T-helper 17 cell (primary cell): ENCODE measurements at regions not wholly inside any gene's neighbourhood (a gene's known extent, or its start where the extent isn't known, plus 50 kb on each side); places are given as distances from the start of the nearest gene placed in this dataset.

Experiments used
- ATAC-seq: fragments of 150-1000 bp; cut with Tn5 transposase; 2 replicates; pipeline ENCODE4 v1.10.0; 2021; ENCODE audit warnings: mild to moderate bottlenecking, moderate library complexity
- DNase-seq, 3 donors: peaks; one replicate each; pipeline versions ENCODE4 v3.0.0 to v3.0.0-alpha.2; 2020 to 2021
- H3K9me3 ChIP-seq: one replicate; pipeline ENCODE4 v1.7.0; 2013; ENCODE audit warnings: low read length, mild to moderate bottlenecking; ENCODE audit not compliant: control insufficient read depth, poor library complexity, severe bottlenecking
- H3K27ac Mint-ChIP-seq: one replicate; pipeline ENCODE4 v1.8.0; 2022; ENCODE audit warnings: mild to moderate bottlenecking, moderate library complexity, mixed read lengths
- H3K27me3 Mint-ChIP-seq: one replicate; pipeline ENCODE4 v1.8.0; 2022; ENCODE audit warnings: mixed read lengths
- H3K36me3 Mint-ChIP-seq: one replicate; pipeline ENCODE4 v1.8.0; 2022; ENCODE audit warnings: low read depth, mixed read lengths
- H3K4me1 Mint-ChIP-seq: one replicate; pipeline ENCODE4 v1.8.0; 2022; ENCODE audit warnings: mild to moderate bottlenecking, mixed read lengths
- H3K4me3 Mint-ChIP-seq: one replicate; pipeline ENCODE4 v1.8.0; 2022; ENCODE audit warnings: mild to moderate bottlenecking, moderate library complexity, mixed read lengths

DNA sequence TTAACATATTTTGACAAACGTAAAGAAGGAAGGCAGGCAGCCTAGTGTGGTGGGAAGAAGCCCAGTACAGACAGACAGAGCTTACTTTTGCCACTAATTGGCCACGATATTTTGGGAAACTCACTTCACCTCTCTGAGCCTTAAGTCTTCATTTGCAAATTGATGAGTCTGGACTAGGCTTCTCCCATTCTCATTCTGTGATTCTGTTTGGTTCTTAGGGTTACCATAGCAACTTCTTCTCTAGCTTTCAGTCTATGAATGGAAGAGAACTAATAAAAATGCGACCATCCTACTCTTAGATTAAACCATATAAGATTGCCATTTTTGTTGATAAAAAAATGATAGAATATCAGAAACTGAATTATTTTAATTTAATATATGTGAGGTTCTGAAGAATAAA lies 210.5 kb downstream of the SNAPC1 start:
- no peaks in the 10 kb centered on the region for H3K4me1 Mint-ChIP-seq

DNA sequence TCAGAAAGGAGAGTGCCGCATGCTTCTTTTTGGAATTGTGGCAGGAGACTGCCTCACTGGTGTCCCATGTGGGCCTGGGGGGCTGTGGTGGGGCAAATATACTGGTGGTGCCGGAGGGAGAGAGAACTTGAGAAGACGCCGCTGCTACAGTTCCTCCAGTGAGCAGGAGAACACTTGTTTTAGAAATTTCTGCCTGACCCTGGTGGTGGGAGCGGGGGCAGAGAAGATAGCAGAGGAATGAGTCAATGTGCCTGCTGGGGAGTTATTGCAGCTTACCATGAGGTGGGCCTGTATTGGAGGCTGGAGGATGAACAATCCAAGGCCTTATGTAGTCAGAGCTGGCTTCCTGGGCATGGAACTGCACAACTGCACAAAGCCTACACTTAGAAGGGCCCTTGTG lies 211.8 kb downstream of the SNAPC1 start:
- H3K27ac Mint-ChIP-seq = no peak overlapping the region
- ATAC-seq (no peak), DNase-seq (no peak)
- H3K4me3 Mint-ChIP-seq = no peak overlapping the region
- H3K9me3 ChIP-seq = no peaks in the 10 kb centered on the region
- peaks cover 22% of the 10 kb centered on the region for H3K27me3 Mint-ChIP-seq
- H3K36me3 Mint-ChIP-seq = peaks cover 3% of the 10 kb centered on the region
- H3K4me1 Mint-ChIP-seq = no peaks in the 10 kb centered on the region

More for the DNA sequence above, 210.5 kb downstream of the SNAPC1 start:
- Mint-ChIP-seq H3K27me3 (peaks cover 26% of the 10 kb centered on the region), H3K27ac (no peak overlapping the region), H3K4me3 (no peak overlapping the region), H3K36me3 (peaks cover 6% of the 10 kb centered on the region)
- no peak for ATAC-seq
- H3K9me3 ChIP-seq = no peaks in the 10 kb centered on the region
- no peak for DNase-seq

DNA sequence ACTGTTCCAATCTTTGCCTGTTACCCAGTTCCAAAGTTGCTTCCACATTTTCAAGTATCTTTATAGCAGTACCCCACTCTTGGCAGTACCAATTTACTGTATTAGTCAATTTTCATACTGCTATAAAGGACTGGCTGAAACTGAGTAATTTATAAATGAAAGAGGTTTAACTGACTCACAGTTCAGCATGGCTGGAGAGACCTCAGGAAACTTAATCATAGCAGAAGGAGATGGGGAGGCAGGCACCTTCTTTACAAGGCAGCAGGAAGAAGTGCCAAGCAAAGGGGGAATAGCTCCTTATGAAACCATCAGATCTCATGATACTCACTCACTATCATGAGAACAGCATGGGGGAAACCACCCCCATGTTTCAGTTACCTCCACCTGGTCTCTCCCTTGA lies 215.0 kb downstream of the SNAPC1 start:
- DNase-seq (no peak), ATAC-seq (no peak)
- H3K27ac Mint-ChIP-seq = no peak overlapping the region
- no peaks in the 10 kb centered on the region for H3K9me3 ChIP-seq
- H3K36me3 Mint-ChIP-seq = peaks cover 3% of the 10 kb centered on the region
- no peak overlapping the region for H3K4me3 Mint-ChIP-seq
- peaks cover 25% of the 10 kb centered on the region for H3K27me3 Mint-ChIP-seq
- no peaks in the 10 kb centered on the region for H3K4me1 Mint-ChIP-seq

DNA sequence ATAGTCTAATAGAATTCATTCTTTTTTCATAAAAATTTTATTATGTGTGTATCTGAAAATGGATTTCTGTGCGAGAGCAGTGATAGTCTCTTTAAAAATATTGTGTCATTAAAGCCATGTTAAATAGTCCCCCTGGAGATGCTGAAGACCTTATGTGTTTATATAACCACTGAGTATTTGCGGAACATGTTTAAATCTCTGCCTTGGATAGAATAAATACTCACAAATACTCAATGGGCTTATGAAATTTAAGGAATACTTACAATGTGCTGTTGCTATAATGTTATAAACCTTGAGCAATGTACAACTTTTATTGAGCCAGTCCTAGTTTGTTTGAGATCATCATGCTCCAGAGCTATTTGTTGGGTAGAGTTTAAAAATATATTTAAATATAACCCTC lies 226.0 kb downstream of the SNAPC1 start:
- no peak for DNase-seq
- H3K36me3 Mint-ChIP-seq = no peaks in the 10 kb centered on the region
- no peaks in the 10 kb centered on the region for H3K9me3 ChIP-seq
- no peak for ATAC-seq
- H3K4me1 Mint-ChIP-seq = no peaks in the 10 kb centered on the region
- no peak overlapping the region for H3K4me3 Mint-ChIP-seq
- H3K27ac Mint-ChIP-seq = no peak overlapping the region
- H3K27me3 Mint-ChIP-seq = peaks cover 16% of the 10 kb centered on the region

DNA sequence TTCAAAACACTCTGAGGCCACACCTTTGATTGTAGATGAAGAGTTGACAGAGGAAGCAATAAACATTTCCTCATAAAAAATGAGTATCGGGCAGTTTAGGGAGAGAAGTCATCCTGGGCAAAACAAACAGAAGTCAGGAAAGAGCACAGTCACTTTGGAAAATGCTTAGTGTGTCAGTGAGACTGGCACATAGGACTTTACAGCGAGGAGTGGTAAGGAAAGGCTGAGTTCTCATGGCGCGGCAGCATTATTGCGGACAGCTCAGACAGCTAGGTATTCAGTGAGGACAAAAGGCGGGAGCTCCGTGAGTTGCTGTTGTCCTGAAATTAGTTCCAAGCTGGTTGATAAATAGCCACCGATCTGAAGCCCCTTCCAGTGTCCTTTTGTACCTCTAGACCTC lies 229.9 kb downstream of the SNAPC1 start:
- ATAC-seq = no peak
- no peaks in the 10 kb centered on the region for H3K9me3 ChIP-seq
- no peak overlapping the region for H3K27ac Mint-ChIP-seq

DNA sequence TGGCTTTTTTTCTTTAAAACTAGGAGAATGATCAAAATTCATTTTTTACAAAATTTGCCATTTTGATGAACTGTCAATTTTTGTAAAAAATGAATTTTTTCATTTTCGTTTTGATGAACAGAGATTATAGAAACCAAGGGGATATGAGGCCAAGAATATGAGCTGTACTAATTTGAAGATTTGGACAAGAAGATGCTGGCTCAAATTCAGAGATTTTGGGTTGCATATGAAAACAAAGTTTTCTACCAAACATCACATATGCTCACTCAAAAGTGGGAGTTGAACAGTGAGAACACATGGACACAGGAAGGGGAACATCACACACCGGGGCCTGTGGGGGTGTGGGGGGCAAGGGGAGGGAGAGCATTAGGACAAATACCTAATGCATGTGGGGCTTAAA lies 230.7 kb downstream of the SNAPC1 start:
- Mint-ChIP-seq H3K4me1 (no peaks in the 10 kb centered on the region), H3K36me3 (peaks cover 3% of the 10 kb centered on the region), H3K27me3 (peaks cover 20% of the 10 kb centered on the region), H3K4me3 (no peak overlapping the region), H3K27ac (no peak overlapping the region)
- no peaks in the 10 kb centered on the region for H3K9me3 ChIP-seq
- DNase-seq (no peak), ATAC-seq (no peak)

More for the DNA sequence above, 229.9 kb downstream of the SNAPC1 start:
- H3K4me3 Mint-ChIP-seq = no peak overlapping the region
- no peak for DNase-seq
- H3K27me3 Mint-ChIP-seq = peaks cover 24% of the 10 kb centered on the region
- H3K36me3 Mint-ChIP-seq = peaks cover 3% of the 10 kb centered on the region
- no peaks in the 10 kb centered on the region for H3K4me1 Mint-ChIP-seq

DNA sequence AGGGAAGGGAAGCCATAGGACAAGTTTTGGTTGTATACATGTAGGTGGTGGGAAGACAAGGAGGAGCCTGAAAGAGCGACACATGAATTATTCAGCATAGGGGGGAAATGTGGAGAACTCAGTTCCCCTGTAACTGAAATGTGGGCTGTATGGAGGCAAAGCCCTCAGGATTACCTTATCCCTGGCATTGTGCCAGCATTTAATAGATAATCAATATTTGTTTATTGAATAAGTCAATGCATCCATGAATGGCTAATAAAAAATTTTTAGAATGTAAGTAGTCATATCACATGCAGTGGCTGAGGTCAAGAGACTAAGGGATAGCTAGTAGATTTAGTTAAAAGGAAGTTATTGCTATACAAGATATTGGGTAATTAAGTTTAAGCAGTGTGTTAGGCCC lies 232.4 kb downstream of the SNAPC1 start:
- peaks cover 20% of the 10 kb centered on the region for H3K27me3 Mint-ChIP-seq
- peaks cover 3% of the 10 kb centered on the region for H3K36me3 Mint-ChIP-seq
- no peak overlapping the region for H3K4me3 Mint-ChIP-seq
- no peaks in the 10 kb centered on the region for H3K9me3 ChIP-seq
- no peak for DNase-seq
- no peak for ATAC-seq
- no peak overlapping the region for H3K27ac Mint-ChIP-seq
- H3K4me1 Mint-ChIP-seq = no peaks in the 10 kb centered on the region

DNA sequence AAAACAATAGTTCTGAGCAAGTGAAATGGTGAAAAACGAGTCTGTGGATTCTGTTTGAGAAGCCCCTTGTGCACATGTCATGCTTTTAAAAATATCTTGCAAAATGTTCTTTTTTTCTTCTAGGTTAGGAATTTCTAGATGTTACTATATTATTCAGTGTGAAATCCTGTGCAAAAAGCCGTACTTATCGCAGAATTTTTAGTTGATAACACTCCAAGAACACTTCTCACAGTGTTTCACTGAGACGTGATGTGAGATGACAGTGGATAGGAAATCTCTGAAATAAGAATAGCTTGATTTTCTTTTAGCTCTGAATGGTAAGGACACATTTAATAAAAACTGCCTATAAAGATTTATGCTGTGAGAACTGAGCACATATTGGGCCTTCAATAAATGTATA lies 234.5 kb downstream of the SNAPC1 start:
- H3K4me1 Mint-ChIP-seq = no peaks in the 10 kb centered on the region
- DNase-seq (no peak), ATAC-seq (no peak)
- peaks cover 22% of the 10 kb centered on the region for H3K27me3 Mint-ChIP-seq
- no peak overlapping the region for H3K27ac Mint-ChIP-seq
- H3K4me3 Mint-ChIP-seq = no peak overlapping the region
- H3K36me3 Mint-ChIP-seq = peaks cover 3% of the 10 kb centered on the region
- no peaks in the 10 kb centered on the region for H3K9me3 ChIP-seq

DNA sequence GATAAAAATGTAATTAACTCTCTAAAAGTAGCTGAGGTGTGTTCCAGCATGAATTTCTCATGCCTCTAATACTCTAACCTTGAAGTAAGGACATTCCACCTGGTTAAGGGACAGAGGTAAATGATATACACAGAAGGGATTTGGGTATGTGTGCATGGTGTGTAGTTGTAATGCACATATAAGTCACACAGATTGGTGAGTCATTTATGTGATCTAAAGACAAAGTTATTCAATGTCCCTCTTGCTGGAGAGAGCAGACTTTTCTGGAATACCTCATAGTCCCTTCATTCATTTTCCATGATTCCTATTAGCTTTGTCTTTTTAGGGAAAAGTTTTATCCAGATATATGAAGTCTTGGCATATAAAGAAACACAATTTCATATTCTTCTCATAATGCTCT lies 234.9 kb downstream of the SNAPC1 start:
- peaks cover 18% of the 10 kb centered on the region for H3K27me3 Mint-ChIP-seq
- DNase-seq (no peak), ATAC-seq (no peak)
- H3K36me3 Mint-ChIP-seq = peaks cover 3% of the 10 kb centered on the region
- H3K4me1 Mint-ChIP-seq = no peaks in the 10 kb centered on the region
- H3K4me3 Mint-ChIP-seq = no peak overlapping the region
- no peaks in the 10 kb centered on the region for H3K9me3 ChIP-seq
- H3K27ac Mint-ChIP-seq = no peak overlapping the region

DNA sequence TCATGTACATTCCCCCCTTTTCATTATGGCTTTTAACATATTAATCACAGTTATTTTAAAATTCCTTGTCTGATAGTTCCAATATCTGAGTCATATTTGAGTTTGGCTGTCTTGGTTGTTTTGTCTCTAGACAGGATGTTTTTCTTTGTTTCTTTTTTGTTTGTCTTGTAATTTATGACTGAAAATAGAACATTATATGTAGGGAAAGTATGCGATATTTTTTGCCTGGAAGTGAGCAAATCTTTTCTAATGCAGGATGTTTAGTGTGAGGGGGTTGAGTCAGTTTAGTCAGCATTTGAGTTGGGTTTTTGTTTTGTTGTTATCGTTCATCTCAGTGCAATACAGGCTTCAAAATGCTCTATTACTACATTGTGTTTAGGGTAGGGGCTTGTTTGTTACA lies 239.7 kb downstream of the SNAPC1 start:
- ATAC-seq (no peak), DNase-seq (no peak)
- H3K27ac Mint-ChIP-seq = no peak overlapping the region
- H3K9me3 ChIP-seq = no peaks in the 10 kb centered on the region
- H3K27me3 Mint-ChIP-seq = peaks cover 23% of the 10 kb centered on the region
- H3K4me3 Mint-ChIP-seq = no peak overlapping the region
- H3K4me1 Mint-ChIP-seq = no peaks in the 10 kb centered on the region
- no peaks in the 10 kb centered on the region for H3K36me3 Mint-ChIP-seq

DNA sequence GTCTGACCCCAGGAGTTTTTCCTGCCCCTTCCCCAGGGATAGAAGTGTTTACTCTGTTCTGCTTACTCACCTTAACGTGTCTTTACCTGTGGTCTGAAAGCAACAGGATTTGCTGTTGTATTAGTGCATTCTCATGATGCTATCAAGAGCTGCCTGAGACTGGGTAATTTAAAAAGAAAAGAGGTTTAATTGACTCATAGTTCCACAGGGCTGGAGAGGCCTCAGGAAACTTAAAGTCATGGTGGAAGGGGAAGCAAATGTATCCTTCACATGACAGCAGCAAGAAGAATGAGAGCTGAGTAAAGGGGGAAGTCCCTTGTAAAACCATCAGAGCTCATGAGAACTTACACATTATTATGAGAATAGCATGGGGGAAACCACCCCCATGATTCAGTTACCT lies 240.4 kb downstream of the SNAPC1 start:
- no peak overlapping the region for H3K27ac Mint-ChIP-seq
- ATAC-seq (no peak), DNase-seq (no peak)
- peaks cover 23% of the 10 kb centered on the region for H3K27me3 Mint-ChIP-seq
- H3K4me3 Mint-ChIP-seq = no peak overlapping the region
- no peaks in the 10 kb centered on the region for H3K4me1 Mint-ChIP-seq
- no peaks in the 10 kb centered on the region for H3K36me3 Mint-ChIP-seq
- no peaks in the 10 kb centered on the region for H3K9me3 ChIP-seq

DNA sequence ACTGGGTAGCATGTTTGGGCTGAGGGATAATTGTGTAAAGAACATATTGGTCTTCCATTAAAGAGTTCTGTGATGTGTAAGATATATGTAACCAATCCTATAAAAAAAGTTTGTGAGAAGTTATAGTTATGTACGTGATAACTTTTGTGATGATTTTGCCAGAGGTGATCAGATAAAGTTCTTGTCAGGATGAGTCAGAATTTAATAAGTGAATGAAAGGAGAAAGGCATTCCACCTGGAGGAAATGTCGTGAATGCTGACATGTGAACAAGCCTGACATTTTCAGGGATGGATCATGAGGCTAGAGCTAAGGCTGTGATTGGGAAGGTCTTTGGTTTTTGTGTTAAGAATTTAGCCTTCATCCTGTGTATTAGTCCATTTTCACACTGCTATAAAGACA lies 241.5 kb downstream of the SNAPC1 start:
- no peaks in the 10 kb centered on the region for H3K9me3 ChIP-seq
- H3K4me1 Mint-ChIP-seq = no peaks in the 10 kb centered on the region
- H3K4me3 Mint-ChIP-seq = no peak overlapping the region
- peaks cover 31% of the 10 kb centered on the region for H3K27me3 Mint-ChIP-seq
- DNase-seq (no peak), ATAC-seq (no peak)
- no peaks in the 10 kb centered on the region for H3K36me3 Mint-ChIP-seq
- H3K27ac Mint-ChIP-seq = no peak overlapping the region

DNA sequence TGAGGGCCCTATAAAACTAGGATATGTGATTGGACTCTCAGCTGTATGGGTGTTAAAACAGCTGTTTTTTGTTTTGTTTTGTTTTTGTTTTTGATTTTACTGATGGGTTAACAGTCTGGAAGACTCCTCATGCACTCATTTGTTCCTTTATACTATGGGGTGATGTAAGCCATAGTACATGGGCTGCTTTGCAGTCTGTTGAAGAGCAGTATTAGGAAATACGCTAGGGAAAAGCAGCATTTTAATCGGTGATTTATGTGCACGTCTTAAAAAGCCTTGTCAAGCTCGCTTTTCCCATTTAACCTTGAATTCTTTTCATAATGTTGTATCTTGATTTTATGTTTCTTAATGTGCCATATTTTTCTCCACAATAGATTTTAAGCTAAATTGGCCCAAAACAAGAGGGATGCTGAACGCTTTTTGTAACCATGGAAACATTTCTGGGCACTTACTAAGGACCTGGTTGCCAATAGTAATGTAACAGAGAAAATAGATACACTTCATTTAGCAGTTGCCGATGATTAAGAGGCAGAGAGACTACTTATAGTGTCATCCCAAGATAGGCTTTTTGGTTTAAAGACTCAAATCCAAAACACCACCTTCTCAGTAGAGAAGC lies 244.0 kb downstream of the SNAPC1 start:
- H3K27ac Mint-ChIP-seq = no peak overlapping the region
- H3K4me3 Mint-ChIP-seq = no peak overlapping the region
- no peaks in the 10 kb centered on the region for H3K4me1 Mint-ChIP-seq
- H3K36me3 Mint-ChIP-seq = no peaks in the 10 kb centered on the region
- ATAC-seq = no peak
- peaks cover 41% of the 10 kb centered on the region for H3K27me3 Mint-ChIP-seq
- no peak for DNase-seq
- no peaks in the 10 kb centered on the region for H3K9me3 ChIP-seq

DNA sequence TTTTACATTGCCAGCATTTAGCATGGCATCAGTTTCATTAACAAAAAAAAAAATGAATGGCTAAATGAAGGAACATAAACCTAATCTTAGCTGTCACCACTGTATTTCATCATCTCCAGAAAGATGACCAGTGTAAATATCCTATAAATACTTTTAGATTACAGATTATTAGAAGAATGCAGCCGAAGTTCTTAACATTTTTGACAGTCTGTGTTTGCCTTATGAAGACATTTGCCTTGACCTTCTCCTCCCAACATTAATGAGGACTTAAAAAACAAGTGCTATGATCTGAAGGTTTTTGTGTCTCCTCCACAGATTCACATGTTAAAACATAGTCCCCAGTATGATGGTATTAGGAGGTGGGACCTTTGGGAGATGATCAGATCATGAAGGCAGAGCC lies 253.0 kb downstream of the SNAPC1 start:
- H3K36me3 Mint-ChIP-seq = peaks cover 2% of the 10 kb centered on the region
- DNase-seq (no peak), ATAC-seq (no peak)
- H3K9me3 ChIP-seq = no peaks in the 10 kb centered on the region
- peaks cover 18% of the 10 kb centered on the region for H3K27me3 Mint-ChIP-seq
- no peak overlapping the region for H3K27ac Mint-ChIP-seq
- no peak overlapping the region for H3K4me3 Mint-ChIP-seq
- no peaks in the 10 kb centered on the region for H3K4me1 Mint-ChIP-seq
